ENCODE measurements at regions not wholly inside any gene's neighbourhood (a gene's known extent, or its start where the extent isn't known, plus 50 kb on each side); places are given as distances from the start of the nearest gene placed in this dataset.

DNA sequence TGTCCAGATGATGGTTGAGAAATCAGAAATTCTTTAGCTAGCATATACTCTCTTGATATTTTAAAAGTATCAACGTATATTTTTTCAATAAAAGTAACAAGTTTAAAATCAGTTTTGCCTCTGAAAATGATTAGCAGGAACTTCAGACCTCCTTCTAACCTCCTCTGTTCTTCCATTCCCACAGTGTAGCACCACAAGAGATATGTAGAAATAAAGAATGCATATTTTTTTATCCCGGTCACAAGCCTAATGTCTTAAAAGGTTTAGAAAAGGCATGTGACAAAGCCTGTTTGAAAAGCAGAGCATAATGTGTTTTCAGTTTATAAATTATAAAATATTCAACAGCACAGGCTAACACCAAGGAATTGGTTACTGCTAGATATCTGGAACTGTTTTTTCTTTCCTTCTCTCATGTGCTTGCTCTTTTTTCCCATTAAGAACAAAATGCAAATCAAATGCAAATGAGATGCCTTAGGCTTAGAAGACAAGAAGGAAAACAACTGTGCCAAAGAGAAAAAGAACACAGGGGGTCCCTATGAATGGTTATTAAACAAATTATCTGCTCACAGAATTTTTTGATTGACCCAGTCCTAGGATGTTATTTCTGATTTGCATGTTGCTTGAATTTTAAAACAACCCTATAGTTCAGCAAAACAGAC, 351.7 kb upstream of the FAM241A start:
- DNase-seq (ENCODE audit: low read depth in 2 of 2), result no peak
- H3K4me3 ChIP-seq (replicated peaks in 1 of 2; ENCODE audit: low read depth in 2 of 2, low read length in 2 of 2), result no peak overlapping the region
- TF ChIP-seq, protein P1, sequence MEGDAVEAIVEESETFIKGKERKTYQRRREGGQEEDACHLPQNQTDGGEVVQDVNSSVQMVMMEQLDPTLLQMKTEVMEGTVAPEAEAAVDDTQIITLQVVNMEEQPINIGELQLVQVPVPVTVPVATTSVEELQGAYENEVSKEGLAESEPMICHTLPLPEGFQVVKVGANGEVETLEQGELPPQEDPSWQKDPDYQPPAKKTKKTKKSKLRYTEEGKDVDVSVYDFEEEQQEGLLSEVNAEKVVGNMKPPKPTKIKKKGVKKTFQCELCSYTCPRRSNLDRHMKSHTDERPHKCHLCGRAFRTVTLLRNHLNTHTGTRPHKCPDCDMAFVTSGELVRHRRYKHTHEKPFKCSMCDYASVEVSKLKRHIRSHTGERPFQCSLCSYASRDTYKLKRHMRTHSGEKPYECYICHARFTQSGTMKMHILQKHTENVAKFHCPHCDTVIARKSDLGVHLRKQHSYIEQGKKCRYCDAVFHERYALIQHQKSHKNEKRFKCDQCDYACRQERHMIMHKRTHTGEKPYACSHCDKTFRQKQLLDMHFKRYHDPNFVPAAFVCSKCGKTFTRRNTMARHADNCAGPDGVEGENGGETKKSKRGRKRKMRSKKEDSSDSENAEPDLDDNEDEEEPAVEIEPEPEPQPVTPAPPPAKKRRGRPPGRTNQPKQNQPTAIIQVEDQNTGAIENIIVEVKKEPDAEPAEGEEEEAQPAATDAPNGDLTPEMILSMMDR (IDR thresholded peaks at IDR 0.05; ENCODE audit: low read depth, low read length), result no peak

DNA sequence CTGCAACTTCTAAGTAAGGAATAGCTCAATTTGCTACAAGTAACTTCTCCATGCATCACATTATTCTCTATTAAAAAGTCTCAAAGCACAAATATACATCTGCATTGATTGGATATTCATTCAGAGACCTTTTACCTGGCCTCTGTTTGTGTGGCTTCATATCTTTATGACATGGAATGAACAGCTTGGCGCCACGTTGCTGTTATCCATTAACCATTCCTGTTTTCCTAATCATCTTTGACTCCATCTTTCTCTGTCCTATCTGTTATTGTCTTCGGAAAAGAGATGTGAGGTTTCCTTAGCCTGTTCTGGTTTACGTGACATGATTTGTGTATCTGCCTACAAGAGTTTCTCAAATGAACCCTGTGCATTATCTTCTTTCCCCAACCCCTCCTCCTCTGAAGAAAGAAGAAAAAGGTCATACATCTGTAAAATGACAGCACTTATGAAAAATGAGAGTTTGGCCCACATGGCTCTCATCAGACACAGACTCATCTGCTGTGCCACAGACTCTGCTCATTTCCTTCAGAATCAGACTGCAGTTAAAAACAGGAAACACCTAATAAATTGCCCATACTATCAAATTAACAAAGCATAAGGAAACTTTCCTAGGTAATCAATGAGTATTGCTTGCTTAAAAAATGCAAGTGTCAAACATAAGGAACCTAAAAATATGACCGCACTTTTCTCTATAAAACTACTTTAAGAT, 347.6 kb upstream of the FAM241A start:
- no peak for DNase-seq (ENCODE audit: low read depth in 2 of 2)

GRCh38 chr4:111798840-111799239, 346.4 kb upstream of the FAM241A start:
- no peak for DNase-seq (ENCODE audit: low read depth in 2 of 2)
- TF ChIP-seq, protein P1 (IDR thresholded peaks at IDR 0.05; ENCODE audit: low read depth, low read length), result no peak
- no peak overlapping the region for H3K4me3 ChIP-seq (replicated peaks in 1 of 2; ENCODE audit: low read depth in 2 of 2, low read length in 2 of 2)

More for the DNA sequence above, 347.6 kb upstream of the FAM241A start:
- TF ChIP-seq, protein P1 (IDR thresholded peaks at IDR 0.05; ENCODE audit: low read depth, low read length), result no peak
- no peak overlapping the region for H3K4me3 ChIP-seq (replicated peaks in 1 of 2; ENCODE audit: low read depth in 2 of 2, low read length in 2 of 2)

DNA sequence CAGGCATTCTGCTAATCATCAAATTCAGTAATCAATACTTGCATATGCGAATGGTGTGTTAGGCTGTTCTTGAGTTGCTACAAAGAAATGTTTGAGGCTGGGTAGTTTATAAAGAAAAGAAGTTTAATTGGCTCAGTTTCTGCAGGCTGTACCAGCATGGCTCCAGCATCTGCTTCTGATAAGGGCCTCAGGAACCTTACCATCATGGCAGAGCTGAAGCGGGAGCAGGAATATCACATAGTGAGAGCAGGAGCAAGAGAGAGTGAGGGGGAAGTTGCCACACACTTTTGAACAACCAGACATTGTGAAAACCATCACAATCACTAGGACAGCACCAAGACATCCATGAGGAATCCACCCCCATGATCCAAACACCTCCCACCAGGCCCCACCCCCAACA, 344.7 kb upstream of the FAM241A start:
- DNase-seq (ENCODE audit: low read depth in 2 of 2), result no peak
- TF ChIP-seq, protein P1 (IDR thresholded peaks at IDR 0.05; ENCODE audit: low read depth, low read length), result no peak
- H3K4me3 ChIP-seq (replicated peaks in 1 of 2; ENCODE audit: low read depth in 2 of 2, low read length in 2 of 2), result no peak overlapping the region

- TF ChIP-seq, protein P1 (IDR thresholded peaks at IDR 0.05; ENCODE audit: low read depth, low read length), result no peak
- H3K4me3 ChIP-seq (replicated peaks in 1 of 2; ENCODE audit: low read depth in 2 of 2, low read length in 2 of 2), result no peak overlapping the region
- peak in 1 of 2 donors; percentile 5 for DNase-seq (ENCODE audit: low read depth in 2 of 2)
These were observed 343.1 kb upstream of the FAM241A start for GRCh38 chr4:111802191-111802590.

GRCh38 chr4:111806331-111806730, 338.9 kb upstream of the FAM241A start:
- no peak overlapping the region for H3K4me3 ChIP-seq (replicated peaks in 1 of 2; ENCODE audit: low read depth in 2 of 2, low read length in 2 of 2)
- TF ChIP-seq, protein P1 (IDR thresholded peaks at IDR 0.05; ENCODE audit: low read depth, low read length), result no peak

More at GRCh38 chr4:111806331-111806730, 338.9 kb upstream of the FAM241A start:
- no peak for DNase-seq (ENCODE audit: low read depth in 2 of 2)
